GM12878 (cell line): ENCODE measurements at regions not wholly inside any gene's neighbourhood (a gene's known extent, or its start where the extent isn't known, plus 50 kb on each side); places are given as distances from the start of the nearest gene placed in this dataset.

Source experiments
- KAT2A ChIP-seq: conservative IDR thresholded peaks from 2 replicates; pipeline ENCODE4 v1.6.1; 2011; ENCODE audit warnings: low read depth, low read length; ENCODE audit not compliant: control insufficient read depth
- NR2C1 ChIP-seq: fragments of 450-650 bp; IDR thresholded peaks from 2 replicates; pipeline ENCODE4 v1.6.1; 2017; ENCODE audit warnings: antibody characterized with exemption, mild to moderate bottlenecking, moderate library complexity
- SIX5 ChIP-seq: IDR thresholded peaks from 2 replicates; pipeline ENCODE4 v1.6.1; 2011; ENCODE audit warnings: mild to moderate bottlenecking, low read depth, low read length, moderate library complexity; ENCODE audit not compliant: severe bottlenecking
- SPI1 ChIP-seq: IDR thresholded peaks from 2 replicates; pipeline ENCODE4 v1.6.1; 2011; ENCODE audit warnings: low read depth, mild to moderate bottlenecking, low read length, moderate library complexity, borderline replicate concordance; ENCODE audit not compliant: insufficient read depth
- SREBF1 ChIP-seq: IDR thresholded peaks from 2 replicates; pipeline ENCODE4 v1.6.1; 2012; ENCODE audit warnings: mild to moderate bottlenecking, low read length
- TCF7 ChIP-seq: IDR thresholded peaks from 2 replicates; pipeline ENCODE4 v1.6.1; 2014; ENCODE audit warnings: antibody characterized with exemption, borderline replicate concordance
- USF2 ChIP-seq: IDR thresholded peaks from 2 replicates; pipeline ENCODE4 v1.6.1; 2011; ENCODE audit warnings: low read depth, low read length, improper control_type of control experiment, borderline replicate concordance
- TF ChIP-seq, protein P1 (sequence below): IDR thresholded peaks from 2 replicates; pipeline ENCODE4 v1.6.1; 2012; ENCODE audit warnings: low read depth, low read length, improper control_type of control experiment
- TF ChIP-seq, protein P2 (sequence below): fragments of 450-650 bp; IDR thresholded peaks from 2 replicates; pipeline ENCODE4 v1.6.1; 2017; ENCODE audit warnings: mild to moderate bottlenecking, moderate library complexity

- TF ChIP-seq, protein P1, sequence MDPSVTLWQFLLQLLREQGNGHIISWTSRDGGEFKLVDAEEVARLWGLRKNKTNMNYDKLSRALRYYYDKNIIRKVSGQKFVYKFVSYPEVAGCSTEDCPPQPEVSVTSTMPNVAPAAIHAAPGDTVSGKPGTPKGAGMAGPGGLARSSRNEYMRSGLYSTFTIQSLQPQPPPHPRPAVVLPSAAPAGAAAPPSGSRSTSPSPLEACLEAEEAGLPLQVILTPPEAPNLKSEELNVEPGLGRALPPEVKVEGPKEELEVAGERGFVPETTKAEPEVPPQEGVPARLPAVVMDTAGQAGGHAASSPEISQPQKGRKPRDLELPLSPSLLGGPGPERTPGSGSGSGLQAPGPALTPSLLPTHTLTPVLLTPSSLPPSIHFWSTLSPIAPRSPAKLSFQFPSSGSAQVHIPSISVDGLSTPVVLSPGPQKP = no peak
- TF ChIP-seq USF2 (no peak), NR2C1 (no peak), SREBF1 (no peak), SIX5 (no peak), SPI1 (no peak), KAT2A (no peak), TCF7 (no peak)
- TF ChIP-seq, protein P2, sequence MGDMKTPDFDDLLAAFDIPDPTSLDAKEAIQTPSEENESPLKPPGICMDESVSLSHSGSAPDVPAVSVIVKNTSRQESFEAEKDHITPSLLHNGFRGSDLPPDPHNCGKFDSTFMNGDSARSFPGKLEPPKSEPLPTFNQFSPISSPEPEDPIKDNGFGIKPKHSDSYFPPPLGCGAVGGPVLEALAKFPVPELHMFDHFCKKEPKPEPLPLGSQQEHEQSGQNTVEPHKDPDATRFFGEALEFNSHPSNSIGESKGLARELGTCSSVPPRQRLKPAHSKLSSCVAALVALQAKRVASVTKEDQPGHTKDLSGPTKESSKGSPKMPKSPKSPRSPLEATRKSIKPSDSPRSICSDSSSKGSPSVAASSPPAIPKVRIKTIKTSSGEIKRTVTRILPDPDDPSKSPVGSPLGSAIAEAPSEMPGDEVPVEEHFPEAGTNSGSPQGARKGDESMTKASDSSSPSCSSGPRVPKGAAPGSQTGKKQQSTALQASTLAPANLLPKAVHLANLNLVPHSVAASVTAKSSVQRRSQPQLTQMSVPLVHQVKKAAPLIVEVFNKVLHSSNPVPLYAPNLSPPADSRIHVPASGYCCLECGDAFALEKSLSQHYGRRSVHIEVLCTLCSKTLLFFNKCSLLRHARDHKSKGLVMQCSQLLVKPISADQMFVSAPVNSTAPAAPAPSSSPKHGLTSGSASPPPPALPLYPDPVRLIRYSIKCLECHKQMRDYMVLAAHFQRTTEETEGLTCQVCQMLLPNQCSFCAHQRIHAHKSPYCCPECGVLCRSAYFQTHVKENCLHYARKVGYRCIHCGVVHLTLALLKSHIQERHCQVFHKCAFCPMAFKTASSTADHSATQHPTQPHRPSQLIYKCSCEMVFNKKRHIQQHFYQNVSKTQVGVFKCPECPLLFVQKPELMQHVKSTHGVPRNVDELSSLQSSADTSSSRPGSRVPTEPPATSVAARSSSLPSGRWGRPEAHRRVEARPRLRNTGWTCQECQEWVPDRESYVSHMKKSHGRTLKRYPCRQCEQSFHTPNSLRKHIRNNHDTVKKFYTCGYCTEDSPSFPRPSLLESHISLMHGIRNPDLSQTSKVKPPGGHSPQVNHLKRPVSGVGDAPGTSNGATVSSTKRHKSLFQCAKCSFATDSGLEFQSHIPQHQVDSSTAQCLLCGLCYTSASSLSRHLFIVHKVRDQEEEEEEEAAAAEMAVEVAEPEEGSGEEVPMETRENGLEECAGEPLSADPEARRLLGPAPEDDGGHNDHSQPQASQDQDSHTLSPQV = no peak
Observed at GRCh38 chr2:235129850-235130249, 178.0 kb downstream of the SH3BP4 start (continued).
